Panc1 (cell line): ENCODE measurements at regions not wholly inside any gene's neighbourhood (a gene's known extent, or its start where the extent isn't known, plus 50 kb on each side); places are given as distances from the start of the nearest gene placed in this dataset.

Experiments
- ATAC-seq: fragments of 200-7000 bp; cut with Tn5 transposase; 2 replicates; pipeline ENCODE4 v1.9.1; 2020; ENCODE audit warnings: mild to moderate bottlenecking, moderate library complexity
- BruUV-seq: library from RNA; stranded (reverse); fragments of 400-500 nt; replicated peaks from 2 replicates; lab custom pipeline; 2021; lab: Mats Ljungman, UMichigan
- CTCF ChIA-PET: fragments of 300-600 bp; sonication (Branson Sonifier 250); formaldehyde crosslinking; loops from one replicate; lab custom pipeline; 2022; ENCODE audit warnings: antibody characterized with exemption; lab: Charles Lee
- POLR2A ChIA-PET: fragments of 300-600 bp; sonication (Branson Sonifier 250); formaldehyde crosslinking; loops from one replicate; lab custom pipeline; 2022; ENCODE audit warnings: antibody characterized with exemption; lab: Charles Lee
- DNase-seq: peaks from one replicate; pipeline ENCODE4 v3.0.0-alpha.2; 2010; ENCODE audit warnings: low read depth, low spot score
- H3K27ac ChIP-seq: 2 replicates; pipeline ENCODE4 v1.5.1; 2011; ENCODE audit warnings: mild to moderate bottlenecking, low read length, inconsistent platforms
- H3K27me3 ChIP-seq: fragments of 200-500 bp; sonication (Bioruptor generic); 2 replicates; pipeline ENCODE4 v1.6.0; 2014; ENCODE audit warnings: low read length, inconsistent platforms; ENCODE audit not compliant: control insufficient read depth, insufficient read depth
- H3K36me3 ChIP-seq: fragments of 200-500 bp; sonication (Bioruptor generic); 2 replicates; pipeline ENCODE4 v1.5.1; 2014; ENCODE audit warnings: inconsistent platforms, mild to moderate bottlenecking, low read length, moderate library complexity; ENCODE audit not compliant: control insufficient read depth, insufficient read depth
- H3K4me1 ChIP-seq: 2 replicates; pipeline ENCODE4 v1.5.1; 2011; ENCODE audit warnings: inconsistent platforms, mild to moderate bottlenecking, low read length, moderate library complexity; ENCODE audit not compliant: control insufficient read depth, insufficient read depth
- H3K4me3 ChIP-seq, 2 experiments: 2 replicates each; pipeline ENCODE4 v1.5.1; 2011 to 2012; ENCODE audit warnings: low read depth in 2 of 2, low read length in 2 of 2, mild to moderate bottlenecking in 2 of 2, inconsistent platforms in 1 of 2, moderate library complexity in 1 of 2
- H3K9me3 ChIP-seq: fragments of 200-500 bp; sonication (Bioruptor generic); 2 replicates; pipeline ENCODE4 v1.5.1; 2014; ENCODE audit warnings: low read depth, mild to moderate bottlenecking, inconsistent platforms, low read length, moderate library complexity; ENCODE audit not compliant: control insufficient read depth, insufficient read depth
- CTCF ChIP-seq: fragments of 450-650 bp; IDR thresholded peaks from 2 replicates; pipeline ENCODE4 v1.5.1; 2017; ENCODE audit warnings: mild to moderate bottlenecking
- POLR2AphosphoS5 ChIP-seq: IDR thresholded peaks from 2 replicates; pipeline ENCODE4 v1.6.1; 2012; ENCODE audit warnings: mild to moderate bottlenecking, low read depth, low read length, moderate library complexity
- REST ChIP-seq, 2 experiments: IDR thresholded peaks; 2 replicates each; pipeline ENCODE4 v1.6.1; 2011 to 2012; ENCODE audit warnings: low read depth in 2 of 2, control low read depth in 1 of 2, low read length in 1 of 2, mild to moderate bottlenecking in 1 of 2, moderate library complexity in 1 of 2; ENCODE audit not compliant: insufficient read depth in 1 of 2
- SIN3A ChIP-seq: IDR thresholded peaks from 2 replicates; pipeline ENCODE4 v1.6.1; 2012; ENCODE audit warnings: low read depth, mild to moderate bottlenecking, low read length, moderate library complexity, borderline replicate concordance; ENCODE audit not compliant: insufficient read depth
- TCF7L2 ChIP-seq: IDR thresholded peaks from 2 replicates; pipeline ENCODE4 v1.6.1; 2011; ENCODE audit warnings: mild to moderate bottlenecking, low read depth, low read length, inconsistent platforms
- in situ Hi-C: cut with HindIII; loops from 2 replicates; pipeline ENCODE4 v1.10.0; 2016; ENCODE audit warnings: low sequenced_read_pairs, low pct_unique_long_range_greater_than_20kb
- intact Hi-C: fragments of 100-400 bp; cut with micrococcal nuclease; formaldehyde crosslinking; loops from one replicate; pipeline ENCODE4 v1.10.0; 2022; ENCODE audit not compliant: unreplicated experiment

- Histone ChIP-seq H3K9me3 (no peaks in the 10 kb centered on the region), H3K36me3 (no peaks in the 10 kb centered on the region), H3K27ac (no peak overlapping the region), H3K4me1 (no peaks in the 10 kb centered on the region), H3K27me3 (no peaks in the 10 kb centered on the region), H3K4me3 (no peak overlapping the region)
- ChIA-PET CTCF (no interaction called here), POLR2A (no interaction called here)
- TF ChIP-seq CTCF (no peak), REST (IDR thresholded peaks at IDR 0.05; ENCODE audit: insufficient read depth in 1 of 2, low read depth in 2 of 2, low read length in 1 of 2) (no peak), TCF7L2 (no peak), SIN3A (no peak), POLR2AphosphoS5 (no peak)
- DNase-seq = no peak
- in situ Hi-C loops = no loop called here
- intact Hi-C loops = no loop called here
- no TSS peak for BruUV-seq
- no peak for ATAC-seq
These were observed 306.1 kb upstream of the RGS17 start for GRCh38 chr6:153437193-153437592.

GRCh38 chr6:153436351-153436750 is 305.3 kb upstream of the RGS17 start:
- Histone ChIP-seq H3K27me3 (no peaks in the 10 kb centered on the region), H3K27ac (no peak overlapping the region), H3K4me1 (no peaks in the 10 kb centered on the region), H3K4me3 (no peak overlapping the region), H3K9me3 (no peaks in the 10 kb centered on the region), H3K36me3 (no peaks in the 10 kb centered on the region)
- intact Hi-C loops (no loop called here), in situ Hi-C loops (no loop called here)
- CTCF ChIA-PET = no interaction called here
- POLR2A ChIA-PET = no interaction called here
- ATAC-seq (no peak), DNase-seq (no peak)
- TF ChIP-seq SIN3A (no peak), TCF7L2 (no peak), CTCF (no peak), REST (IDR thresholded peaks at IDR 0.05; ENCODE audit: insufficient read depth in 1 of 2, low read depth in 2 of 2, low read length in 1 of 2) (no peak), POLR2AphosphoS5 (no peak)
- no TSS peak for BruUV-seq
